Neural cell (in vitro differentiated cells): ENCODE measurements at regions not wholly inside any gene's neighbourhood (a gene's known extent, or its start where the extent isn't known, plus 50 kb on each side); places are given as distances from the start of the nearest gene placed in this dataset.

Source experiments
- H2AFZ ChIP-seq: fragments of 200-600, 300-800 bp; sonication (generic), shearing (Covaris generic); 2 replicates; pipeline ENCODE4 v1.6.0; 2014; ENCODE audit warnings: low read depth, mild to moderate bottlenecking, antibody characterized with exemption, low read length, moderate library complexity
- H3F3A ChIP-seq: fragments of 200-600 bp; shearing (Covaris generic); 2 replicates; pipeline ENCODE4 v1.6.1; 2016; ENCODE audit warnings: mild to moderate bottlenecking, moderate library complexity, mixed read lengths, antibody characterized with exemption, low read length; ENCODE audit not compliant: insufficient read depth, poor library complexity, severe bottlenecking
- H3K27ac ChIP-seq: fragments of 200-600, 300-800 bp; sonication (generic), shearing (Covaris generic); 2 replicates; pipeline ENCODE4 v1.5.1; 2014; ENCODE audit warnings: mild to moderate bottlenecking, low read length, moderate library complexity
- H3K27me3 ChIP-seq: fragments of 300-800, 200-600 bp; sonication (generic), shearing (Covaris generic); 2 replicates; pipeline ENCODE4 v1.6.0; 2014; ENCODE audit warnings: mild to moderate bottlenecking, low read depth, low read length, moderate library complexity; ENCODE audit not compliant: insufficient read depth
- H3K36me3 ChIP-seq: fragments of 300-800, 200-600 bp; sonication (generic), shearing (Covaris generic); 2 replicates; pipeline ENCODE4 v1.5.1; 2014; ENCODE audit warnings: mild to moderate bottlenecking, antibody characterized with exemption, low read length, moderate library complexity; ENCODE audit not compliant: insufficient read depth
- H3K4me2 ChIP-seq: fragments of 300-800, 200-600 bp; sonication (generic), shearing (Covaris generic); 2 replicates; pipeline ENCODE4 v1.6.0; 2014; ENCODE audit warnings: mild to moderate bottlenecking, low read length
- H3K4me3 ChIP-seq: fragments of 300-800, 200-600 bp; sonication (generic), shearing (Covaris generic); 2 replicates; pipeline ENCODE4 v1.5.1; 2014; ENCODE audit warnings: mild to moderate bottlenecking, low read length, moderate library complexity
- H3K79me2 ChIP-seq: fragments of 200-600 bp; shearing (Covaris generic); replicated peaks from 2 replicates; pipeline ENCODE4 v1.6.0; 2014; ENCODE audit warnings: mild to moderate bottlenecking, low read length, moderate library complexity; ENCODE audit not compliant: insufficient read depth
- H3K9ac ChIP-seq: fragments of 300-800, 200-600 bp; sonication (generic), shearing (Covaris generic); 2 replicates; pipeline ENCODE4 v1.6.1; 2016; ENCODE audit warnings: mild to moderate bottlenecking, low read length, mixed read lengths
- H3K9me2 ChIP-seq: fragments of 200-600 bp; shearing (Covaris generic); 2 replicates; pipeline ENCODE4 v1.6.1; 2016; ENCODE audit warnings: mild to moderate bottlenecking, low read length, mixed read lengths; ENCODE audit not compliant: insufficient read depth
- H3K9me3 ChIP-seq: fragments of 200-600, 300-800 bp; sonication (generic), shearing (Covaris generic); 2 replicates; pipeline ENCODE4 v1.6.1; 2016; ENCODE audit warnings: mild to moderate bottlenecking, mixed run types, low read length, moderate library complexity, mixed read lengths
- H4K20me1 ChIP-seq: fragments of 200-600 bp; shearing (Covaris generic); 2 replicates; pipeline ENCODE4 v1.6.1; 2016; ENCODE audit warnings: mild to moderate bottlenecking, mixed run types; ENCODE audit not compliant: insufficient read depth
- EP300 ChIP-seq: fragments of 450-650 bp; conservative IDR thresholded peaks from 2 replicates; pipeline ENCODE4 v1.6.1; 2014; ENCODE audit warnings: antibody characterized with exemption, mild to moderate bottlenecking, moderate library complexity; ENCODE audit not compliant: poor library complexity, severe bottlenecking
- EZH2 ChIP-seq: fragments of 200-600, 300-800 bp; shearing (Covaris generic), sonication (generic); IDR thresholded peaks from 2 replicates; pipeline ENCODE4 v1.6.1; 2014; ENCODE audit warnings: antibody characterized with exemption, low read length, borderline replicate concordance, mild to moderate bottlenecking; ENCODE audit not compliant: insufficient read depth, poor library complexity, severe bottlenecking
- MXI1 ChIP-seq: fragments of 450-650 bp; conservative IDR thresholded peaks from 2 replicates; pipeline ENCODE4 v1.6.1; 2014; ENCODE audit warnings: antibody characterized with exemption, mild to moderate bottlenecking; ENCODE audit not compliant: poor library complexity, severe bottlenecking
- POLR2AphosphoS5 ChIP-seq: IDR thresholded peaks from 2 replicates; pipeline ENCODE4 v1.6.1; 2012
- RAD21 ChIP-seq: fragments of 450-650 bp; conservative IDR thresholded peaks from 2 replicates; pipeline ENCODE4 v1.6.1; 2014; ENCODE audit warnings: antibody characterized with exemption, mild to moderate bottlenecking, moderate library complexity
- SMC3 ChIP-seq: fragments of 450-650 bp; conservative IDR thresholded peaks from 2 replicates; pipeline ENCODE4 v1.6.1; 2014; ENCODE audit warnings: antibody characterized with exemption, mild to moderate bottlenecking, moderate library complexity; ENCODE audit not compliant: poor library complexity
- TAF1 ChIP-seq: IDR thresholded peaks from 2 replicates; pipeline ENCODE4 v1.6.1; 2012; ENCODE audit warnings: low read depth
- TF ChIP-seq, protein P1 (sequence below): IDR thresholded peaks from 2 replicates; pipeline ENCODE4 v1.6.1; 2012; ENCODE audit warnings: borderline replicate concordance
- TF ChIP-seq, protein P2 (sequence below): fragments of 450-650 bp; IDR thresholded peaks from 2 replicates; pipeline ENCODE4 v1.5.1; 2014; ENCODE audit warnings: antibody characterized with exemption, mild to moderate bottlenecking, moderate library complexity; ENCODE audit not compliant: poor library complexity, severe bottlenecking

DNA sequence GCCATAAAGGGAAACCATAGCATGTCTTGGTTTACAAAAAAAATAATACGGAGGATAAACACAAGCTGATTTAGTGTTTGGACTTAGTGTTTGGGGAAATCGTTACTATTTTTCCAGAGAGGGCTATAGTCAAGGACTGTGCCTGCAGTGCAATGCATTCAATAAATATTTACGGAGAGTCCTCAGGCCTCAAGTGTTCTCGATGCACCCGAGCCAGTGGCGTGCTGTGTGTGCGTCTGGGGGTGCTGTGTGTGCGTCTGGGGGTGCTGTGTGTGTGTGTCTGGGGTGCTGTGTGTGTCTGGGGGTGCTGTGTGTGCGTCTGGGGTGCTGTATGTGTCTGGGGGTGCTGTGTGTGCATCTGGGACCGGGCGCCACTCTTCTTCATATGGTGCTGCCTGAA is 71.7 kb upstream of the GTF3A start:
- no peak overlapping the region for H3K9ac ChIP-seq
- no peaks in the 10 kb centered on the region for H3K27me3 ChIP-seq
- H3K79me2 ChIP-seq: no peaks in the 10 kb centered on the region
- no peaks in the 10 kb centered on the region for H4K20me1 ChIP-seq
- H3K36me3 ChIP-seq: no peaks in the 10 kb centered on the region
- H3K4me2 ChIP-seq: no peak overlapping the region
- TF ChIP-seq MXI1 (no peak), SMC3 (no peak), EP300 (no peak), EZH2 (no peak), RAD21 (no peak), POLR2AphosphoS5 (no peak), TAF1 (no peak)
- TF ChIP-seq, protein P1, sequence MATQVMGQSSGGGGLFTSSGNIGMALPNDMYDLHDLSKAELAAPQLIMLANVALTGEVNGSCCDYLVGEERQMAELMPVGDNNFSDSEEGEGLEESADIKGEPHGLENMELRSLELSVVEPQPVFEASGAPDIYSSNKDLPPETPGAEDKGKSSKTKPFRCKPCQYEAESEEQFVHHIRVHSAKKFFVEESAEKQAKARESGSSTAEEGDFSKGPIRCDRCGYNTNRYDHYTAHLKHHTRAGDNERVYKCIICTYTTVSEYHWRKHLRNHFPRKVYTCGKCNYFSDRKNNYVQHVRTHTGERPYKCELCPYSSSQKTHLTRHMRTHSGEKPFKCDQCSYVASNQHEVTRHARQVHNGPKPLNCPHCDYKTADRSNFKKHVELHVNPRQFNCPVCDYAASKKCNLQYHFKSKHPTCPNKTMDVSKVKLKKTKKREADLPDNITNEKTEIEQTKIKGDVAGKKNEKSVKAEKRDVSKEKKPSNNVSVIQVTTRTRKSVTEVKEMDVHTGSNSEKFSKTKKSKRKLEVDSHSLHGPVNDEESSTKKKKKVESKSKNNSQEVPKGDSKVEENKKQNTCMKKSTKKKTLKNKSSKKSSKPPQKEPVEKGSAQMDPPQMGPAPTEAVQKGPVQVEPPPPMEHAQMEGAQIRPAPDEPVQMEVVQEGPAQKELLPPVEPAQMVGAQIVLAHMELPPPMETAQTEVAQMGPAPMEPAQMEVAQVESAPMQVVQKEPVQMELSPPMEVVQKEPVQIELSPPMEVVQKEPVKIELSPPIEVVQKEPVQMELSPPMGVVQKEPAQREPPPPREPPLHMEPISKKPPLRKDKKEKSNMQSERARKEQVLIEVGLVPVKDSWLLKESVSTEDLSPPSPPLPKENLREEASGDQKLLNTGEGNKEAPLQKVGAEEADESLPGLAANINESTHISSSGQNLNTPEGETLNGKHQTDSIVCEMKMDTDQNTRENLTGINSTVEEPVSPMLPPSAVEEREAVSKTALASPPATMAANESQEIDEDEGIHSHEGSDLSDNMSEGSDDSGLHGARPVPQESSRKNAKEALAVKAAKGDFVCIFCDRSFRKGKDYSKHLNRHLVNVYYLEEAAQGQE: no peak
- TF ChIP-seq, protein P2, sequence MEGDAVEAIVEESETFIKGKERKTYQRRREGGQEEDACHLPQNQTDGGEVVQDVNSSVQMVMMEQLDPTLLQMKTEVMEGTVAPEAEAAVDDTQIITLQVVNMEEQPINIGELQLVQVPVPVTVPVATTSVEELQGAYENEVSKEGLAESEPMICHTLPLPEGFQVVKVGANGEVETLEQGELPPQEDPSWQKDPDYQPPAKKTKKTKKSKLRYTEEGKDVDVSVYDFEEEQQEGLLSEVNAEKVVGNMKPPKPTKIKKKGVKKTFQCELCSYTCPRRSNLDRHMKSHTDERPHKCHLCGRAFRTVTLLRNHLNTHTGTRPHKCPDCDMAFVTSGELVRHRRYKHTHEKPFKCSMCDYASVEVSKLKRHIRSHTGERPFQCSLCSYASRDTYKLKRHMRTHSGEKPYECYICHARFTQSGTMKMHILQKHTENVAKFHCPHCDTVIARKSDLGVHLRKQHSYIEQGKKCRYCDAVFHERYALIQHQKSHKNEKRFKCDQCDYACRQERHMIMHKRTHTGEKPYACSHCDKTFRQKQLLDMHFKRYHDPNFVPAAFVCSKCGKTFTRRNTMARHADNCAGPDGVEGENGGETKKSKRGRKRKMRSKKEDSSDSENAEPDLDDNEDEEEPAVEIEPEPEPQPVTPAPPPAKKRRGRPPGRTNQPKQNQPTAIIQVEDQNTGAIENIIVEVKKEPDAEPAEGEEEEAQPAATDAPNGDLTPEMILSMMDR: no peak
- no peak overlapping the region for H3K4me3 ChIP-seq
- H2AFZ ChIP-seq: no peak overlapping the region
- no peaks in the 10 kb centered on the region for H3K9me3 ChIP-seq
- no peaks in the 10 kb centered on the region for H3F3A ChIP-seq
- H3K9me2 ChIP-seq: no peaks in the 10 kb centered on the region
- no peak overlapping the region for H3K27ac ChIP-seq

DNA sequence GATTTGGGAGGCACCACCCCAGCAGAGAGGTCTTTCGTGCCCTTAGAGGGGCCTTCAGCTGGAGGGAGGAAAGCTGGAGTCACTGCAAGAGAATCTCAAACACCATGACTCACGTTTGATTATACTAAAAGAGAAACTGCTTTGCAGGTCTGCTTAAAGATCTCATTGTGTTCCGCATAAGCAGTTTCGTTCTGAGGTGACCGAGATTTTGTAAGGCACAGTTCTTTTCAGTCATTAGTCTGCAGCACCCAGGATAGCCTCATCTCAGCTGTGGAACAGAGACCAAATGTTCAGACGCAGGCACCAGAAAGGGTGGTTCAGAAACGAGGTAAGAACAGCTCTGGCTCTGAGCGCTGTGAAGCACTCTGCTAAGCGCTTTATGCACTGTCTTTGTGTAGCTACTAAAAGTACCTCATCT is 71.2 kb upstream of the GTF3A start:
- Histone ChIP-seq H3K27me3 (no peaks in the 10 kb centered on the region), H3K9me3 (no peaks in the 10 kb centered on the region), H3K4me2 (no peak overlapping the region), H3K79me2 (no peaks in the 10 kb centered on the region), H3K36me3 (no peaks in the 10 kb centered on the region), H3K4me3 (no peak overlapping the region), H2AFZ (no peak overlapping the region), H4K20me1 (no peaks in the 10 kb centered on the region), H3K9ac (no peak overlapping the region), H3K9me2 (no peaks in the 10 kb centered on the region), H3K27ac (no peak overlapping the region), H3F3A (no peaks in the 10 kb centered on the region)
- TF ChIP-seq MXI1 (no peak), POLR2AphosphoS5 (no peak), EZH2 (no peak), RAD21 (no peak), EP300 (no peak)
